ENCODE measurements at regions not wholly inside any gene's neighbourhood (a gene's known extent, or its start where the extent isn't known, plus 50 kb on each side); places are given as distances from the start of the nearest gene placed in this dataset.

DNA sequence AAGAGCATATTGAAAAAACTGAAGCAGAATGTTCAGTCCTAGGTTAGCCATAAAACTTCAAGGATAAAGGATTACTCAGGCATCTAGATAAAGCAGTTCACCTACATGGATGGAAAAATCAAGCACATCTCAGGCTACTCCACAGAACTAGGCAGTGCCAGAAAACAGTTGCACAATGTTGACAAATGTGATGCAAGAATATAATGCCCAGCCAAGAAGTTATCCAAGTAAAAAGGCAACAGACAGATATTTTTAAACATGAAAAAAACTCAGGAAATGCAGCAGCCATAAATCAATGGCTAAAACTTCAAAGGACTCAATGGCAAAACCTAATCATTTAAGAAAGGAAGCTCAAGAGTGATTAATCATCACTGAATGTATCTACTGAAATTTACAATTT is 456.0 kb upstream of the FAM241A start:
- no peak for DNase-seq

DNA sequence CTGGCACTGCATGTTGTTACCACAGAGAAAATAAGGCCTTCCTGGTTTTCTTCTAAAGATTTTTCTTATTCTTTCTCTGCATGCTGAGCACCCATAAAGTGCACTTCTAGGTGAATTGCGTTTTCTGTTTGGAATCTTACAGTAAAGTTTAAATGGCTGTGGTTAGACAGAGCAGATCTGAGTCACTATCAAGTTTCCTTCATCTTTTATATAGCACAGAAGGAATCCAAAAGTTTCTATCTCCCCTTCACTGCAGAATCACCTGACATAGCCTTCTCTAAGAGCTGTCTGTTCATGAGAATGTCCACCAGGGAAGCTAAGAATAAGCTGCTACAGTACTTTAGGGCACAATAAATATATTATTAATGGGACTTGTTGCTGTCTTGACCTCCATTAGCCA is 455.5 kb upstream of the FAM241A start:
- DNase-seq, result no peak

DNA sequence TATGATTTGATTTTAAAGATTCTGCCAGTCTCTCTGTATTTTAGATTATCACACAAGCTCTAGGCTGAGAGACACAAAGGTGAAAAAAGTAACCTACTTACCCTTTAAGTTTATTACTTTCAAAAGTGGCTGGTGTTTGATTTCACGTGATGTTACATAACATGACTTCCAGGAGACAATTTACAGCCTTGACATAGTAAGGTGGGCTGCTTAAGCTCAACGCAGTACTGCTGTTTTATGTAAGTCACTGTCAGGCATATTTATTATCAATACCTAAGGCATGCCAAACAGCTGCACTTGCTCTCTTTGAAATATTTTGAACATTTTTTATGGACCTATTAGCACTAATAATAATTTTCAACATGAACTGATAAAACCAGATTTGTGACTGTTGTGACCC is 451.5 kb upstream of the FAM241A start:
- DNase-seq, result no peak

DNA sequence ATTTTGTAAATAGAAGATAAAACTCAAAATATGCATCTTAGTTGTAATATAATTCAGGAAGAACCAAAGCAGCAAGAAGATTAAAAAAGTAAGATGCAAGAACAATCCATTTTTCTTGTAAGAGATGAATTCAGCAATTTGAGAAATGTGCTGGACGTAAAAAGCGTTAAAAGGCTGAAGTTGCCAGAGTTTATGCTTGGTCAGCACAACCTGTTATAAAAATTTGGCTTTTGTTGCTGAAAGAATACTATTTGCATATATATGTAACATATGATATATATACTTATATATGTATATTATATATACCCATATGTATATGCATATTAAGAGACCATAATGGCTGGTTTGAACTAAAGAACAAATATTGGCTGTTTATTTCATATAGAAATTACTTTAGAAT is 449.6 kb upstream of the FAM241A start:
- no peak for DNase-seq

DNA sequence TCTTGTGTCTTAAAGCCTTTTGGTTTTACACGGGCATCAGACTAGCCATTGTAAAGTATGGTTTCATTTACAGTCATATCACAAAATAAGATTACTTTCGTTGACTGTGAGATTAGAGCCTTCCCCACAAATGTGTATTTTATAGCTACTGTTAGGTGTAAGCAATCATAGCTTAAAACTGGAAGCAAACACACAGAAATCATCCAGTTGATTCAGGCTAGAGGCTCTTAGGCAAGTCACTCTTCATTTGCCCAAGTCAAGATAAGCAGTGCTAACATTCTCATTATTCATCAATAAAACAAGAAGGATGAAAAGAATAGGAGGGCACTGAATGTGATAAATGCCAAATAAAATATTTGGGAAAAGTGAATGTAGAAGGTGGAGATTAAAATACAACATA is 448.7 kb upstream of the FAM241A start:
- no peak for DNase-seq

DNA sequence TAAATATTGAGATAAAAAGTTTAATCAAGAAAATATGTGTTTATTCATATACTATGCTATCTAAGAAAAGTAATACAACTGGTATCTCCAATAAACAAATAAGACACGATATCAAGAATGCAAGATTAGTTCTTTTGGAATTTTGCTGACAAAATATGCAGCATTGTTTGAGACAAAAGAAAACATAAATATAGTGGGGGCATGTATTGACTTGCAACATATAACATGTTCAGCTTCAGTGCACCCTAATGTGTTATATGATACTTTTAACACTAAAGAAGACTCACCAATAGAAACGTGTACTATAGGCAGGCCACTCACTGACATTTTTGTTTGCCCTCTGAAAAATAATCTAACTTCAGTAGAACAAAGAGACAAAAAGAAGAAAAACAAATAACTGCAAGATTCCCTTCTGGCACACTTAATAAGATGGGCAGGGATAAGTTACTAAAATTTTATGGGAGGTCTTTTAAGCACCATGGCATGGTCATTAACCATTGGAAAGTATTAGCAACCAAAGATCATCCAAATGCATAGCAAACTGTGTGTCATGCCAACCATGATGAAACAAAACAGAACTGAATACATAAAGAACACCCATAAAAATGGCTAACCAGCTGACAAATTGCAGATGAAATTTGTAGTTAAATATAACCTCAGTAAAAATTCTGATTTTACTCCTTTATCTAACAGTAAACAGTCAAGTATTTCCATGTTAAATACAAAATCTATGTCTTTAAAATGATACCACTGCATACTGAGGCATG is 447.9 kb upstream of the FAM241A start:
- no peak for DNase-seq

DNA sequence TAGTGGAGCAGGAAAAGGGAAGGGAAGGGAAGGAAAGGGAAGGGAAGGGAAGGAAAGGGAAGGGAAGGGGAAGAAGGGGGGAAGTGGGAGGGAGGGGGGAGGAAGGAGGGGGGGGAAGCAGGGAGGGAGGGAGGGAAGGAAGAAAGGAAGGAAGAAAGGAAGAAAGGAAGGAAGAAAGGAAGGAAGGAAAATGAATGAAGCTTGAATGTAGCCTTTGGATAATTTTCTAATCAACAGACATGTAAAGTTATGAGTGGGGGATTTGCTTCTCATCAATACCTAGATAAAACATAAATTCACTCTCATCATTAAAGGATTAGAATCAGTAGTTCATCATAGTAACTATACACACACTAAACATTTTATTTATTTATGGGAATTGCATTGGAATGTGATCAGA is 446.9 kb upstream of the FAM241A start:
- no peak for DNase-seq

DNA sequence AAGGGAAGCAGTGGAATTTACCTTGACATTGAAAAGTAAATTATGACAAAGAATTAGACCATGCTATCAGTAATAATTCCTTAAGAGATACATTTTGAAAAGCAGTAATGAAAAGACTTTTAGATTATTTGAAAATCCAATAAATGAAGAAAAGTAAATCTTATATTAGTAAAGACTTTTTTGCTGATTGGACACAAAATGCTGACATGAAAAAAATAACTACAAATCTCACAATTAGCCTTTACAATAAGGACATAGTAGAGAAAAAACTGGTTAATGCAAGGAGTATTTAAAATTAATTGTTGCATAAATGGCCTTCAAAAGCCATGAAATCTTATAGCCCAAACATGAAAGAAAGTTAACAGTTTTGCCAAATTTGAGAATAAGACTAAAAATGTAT is 446.1 kb upstream of the FAM241A start:
- DNase-seq, result no peak

DNA sequence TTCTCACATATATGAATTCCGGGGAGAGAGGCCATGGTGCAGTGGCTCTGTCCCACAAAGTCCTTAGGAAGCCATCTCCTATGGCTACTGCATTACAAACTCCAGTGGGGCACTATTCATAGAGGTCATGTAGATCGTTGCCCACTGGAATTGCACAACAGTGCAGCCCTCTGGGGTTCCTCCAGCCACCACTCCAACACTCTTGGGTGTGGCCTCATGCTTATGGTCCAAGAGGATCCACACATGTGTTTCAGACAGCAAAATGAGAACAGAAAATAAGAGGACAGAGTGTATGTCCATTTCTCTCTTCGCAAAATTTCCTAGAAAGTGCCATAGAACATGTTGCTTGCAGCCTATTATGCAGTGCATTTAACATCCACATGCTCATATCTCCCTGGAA is 444.2 kb upstream of the FAM241A start:
- DNase-seq, result no peak

DNA sequence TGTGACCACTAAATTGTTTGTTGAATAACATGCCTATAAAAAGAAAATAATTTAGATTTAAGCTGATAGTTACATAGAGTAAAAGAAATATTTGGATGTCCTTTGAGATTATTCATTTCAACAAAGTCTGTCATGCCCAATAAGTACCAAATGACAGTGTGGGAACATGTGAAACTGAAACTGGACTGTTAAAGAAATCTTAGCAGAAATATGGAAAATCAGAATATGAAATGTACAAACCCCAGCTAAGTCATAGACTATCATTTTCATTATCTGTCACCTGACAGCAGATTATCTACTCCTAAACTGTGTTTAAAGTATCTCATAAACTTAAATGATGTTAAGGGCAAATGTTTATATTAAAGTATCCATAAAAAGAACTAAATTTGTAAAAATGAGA is 437.8 kb upstream of the FAM241A start:
- DNase-seq, result no peak

DNA sequence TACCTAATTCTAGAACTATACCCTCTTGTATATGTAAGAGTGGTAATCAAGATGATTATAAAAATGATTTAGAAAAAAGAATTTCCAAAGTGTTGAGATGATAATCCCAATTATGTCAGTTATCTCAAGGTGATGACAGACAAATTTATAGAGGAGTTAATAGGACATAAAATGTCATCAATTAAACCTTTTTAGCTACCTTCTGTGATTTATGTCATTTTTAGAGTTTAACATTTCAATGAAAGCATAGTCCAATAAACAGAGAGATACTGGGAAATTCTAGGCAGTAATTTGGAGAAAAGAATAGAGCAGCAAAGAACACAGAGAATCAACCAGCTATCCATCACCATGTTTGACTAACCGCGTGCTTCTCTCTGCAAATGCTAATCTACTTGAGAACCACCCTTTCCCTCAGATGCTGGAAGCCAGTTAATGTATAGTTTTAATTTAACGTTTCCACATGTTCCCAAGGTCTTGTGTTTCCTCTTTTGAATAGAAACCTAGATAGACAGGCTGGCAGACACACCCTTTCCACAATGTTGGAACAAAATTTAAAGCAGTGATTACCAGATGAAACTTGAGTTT is 433.1 kb upstream of the FAM241A start:
- DNase-seq, result no peak

DNA sequence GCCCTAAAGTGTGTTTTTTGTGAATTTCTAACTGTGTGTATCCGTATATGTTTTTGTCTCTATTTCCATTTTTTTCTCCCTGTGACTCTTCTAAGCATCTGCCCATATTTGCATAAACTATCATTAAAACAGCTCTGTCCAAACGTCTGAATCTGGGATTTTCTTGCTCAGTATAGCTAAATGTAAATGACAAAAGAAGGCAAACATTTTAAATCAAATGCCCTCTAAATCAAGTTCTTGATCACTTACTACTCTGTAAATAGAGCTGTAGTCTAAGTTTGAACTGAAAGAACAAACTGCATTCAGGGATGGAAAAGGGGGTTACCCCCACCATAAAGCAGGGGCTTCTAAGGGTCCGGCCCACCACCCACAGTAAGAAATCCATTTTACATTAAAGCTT is 432.0 kb upstream of the FAM241A start:
- no peak for DNase-seq

DNA sequence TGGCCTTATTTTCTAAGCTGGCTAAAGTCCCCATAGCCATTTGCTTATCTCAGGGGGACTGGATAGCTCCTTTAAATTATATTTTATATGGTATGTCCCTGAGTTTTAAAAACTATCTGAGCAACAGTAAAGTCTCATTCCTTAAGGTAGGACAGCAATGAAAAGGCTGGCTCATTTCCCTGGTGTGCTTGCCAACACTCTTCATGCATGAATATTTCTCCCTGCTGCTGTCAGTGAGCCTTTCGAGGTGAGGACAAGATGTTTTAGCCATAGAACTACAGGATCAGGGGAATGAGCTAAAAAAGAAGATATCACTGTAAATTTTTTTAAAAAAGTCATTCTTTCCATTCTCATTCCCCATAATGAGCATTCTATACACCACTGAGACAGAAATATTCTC is 427.3 kb upstream of the FAM241A start:
- DNase-seq, result no peak

DNA sequence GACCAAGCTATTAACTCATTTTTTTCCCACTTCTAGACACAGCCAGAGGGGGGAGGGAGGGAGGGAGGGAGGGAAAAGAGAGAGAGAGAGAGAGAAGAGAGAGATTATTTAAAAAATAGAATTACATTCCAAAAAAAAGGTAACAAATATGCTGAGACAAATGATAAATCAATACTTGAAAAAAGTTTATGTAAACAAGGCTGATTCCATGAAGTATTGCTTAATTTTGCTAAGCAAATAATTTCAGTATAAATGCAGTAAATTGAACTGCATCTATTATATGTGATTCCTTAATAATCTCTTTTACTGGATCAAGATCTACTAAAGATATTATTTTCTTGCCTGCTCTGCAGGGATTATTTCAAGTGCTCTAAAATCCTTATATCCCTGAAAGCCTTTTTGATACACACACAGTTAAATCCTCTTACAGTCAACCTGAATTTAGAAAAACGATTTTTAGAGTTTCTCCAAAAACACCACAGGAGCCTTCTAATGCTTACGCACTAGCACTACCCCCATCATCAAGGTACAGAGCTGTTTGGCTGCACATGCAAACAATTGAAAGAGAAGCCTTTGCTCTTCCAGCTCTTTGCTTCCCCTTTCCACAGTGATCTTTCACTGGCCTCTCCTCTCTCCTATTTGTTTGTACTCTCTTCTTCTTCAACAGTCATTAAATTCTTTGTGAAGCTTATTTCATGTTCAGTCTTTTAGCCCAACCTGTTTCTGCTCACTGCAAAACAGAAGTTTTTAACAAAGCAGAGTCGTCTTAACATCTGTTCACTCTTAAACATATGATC is 426.3 kb upstream of the FAM241A start:
- no peak for DNase-seq

DNA sequence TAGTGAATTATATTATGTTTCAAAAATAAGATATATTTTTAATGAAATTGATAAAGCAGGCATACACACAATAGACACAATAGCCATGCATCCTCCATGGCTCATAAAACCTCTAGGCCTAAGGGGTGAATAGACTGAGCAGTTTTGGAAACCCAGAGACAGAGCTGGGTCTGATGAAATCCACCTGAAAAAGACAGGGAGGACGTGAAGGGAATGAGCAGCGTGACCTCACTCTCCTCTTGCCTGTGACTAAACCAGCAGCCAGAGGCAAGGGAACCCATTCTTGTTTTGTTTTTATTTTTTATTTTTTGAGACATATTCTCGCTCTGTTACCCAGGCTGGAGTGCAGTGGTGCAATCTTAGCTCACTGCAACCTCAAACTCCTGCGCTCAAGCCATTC is 424.4 kb upstream of the FAM241A start:
- DNase-seq, result no peak

DNA sequence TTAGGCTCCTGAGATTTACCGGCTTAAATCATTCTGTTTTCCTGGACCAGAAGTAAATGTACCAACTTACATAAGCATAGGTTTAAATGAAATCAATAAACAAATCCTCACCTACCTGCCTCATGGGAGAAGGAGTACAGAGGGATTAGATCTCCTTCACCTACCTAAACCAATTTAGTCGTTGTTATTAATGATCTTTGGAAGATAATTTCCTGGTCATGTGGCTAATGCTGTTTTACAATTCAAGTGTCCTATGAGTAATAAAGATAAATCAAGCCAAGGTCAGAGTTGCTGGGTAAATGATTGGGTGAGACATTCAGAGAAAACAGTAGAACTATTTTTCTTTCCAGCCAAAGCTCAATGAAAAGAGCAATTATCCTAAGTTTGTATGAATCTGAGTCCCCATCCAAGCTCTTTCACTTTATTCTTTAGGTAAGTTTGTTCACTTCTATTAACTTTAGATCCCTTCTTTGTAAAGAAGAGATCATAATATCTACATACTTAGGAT is 423.0 kb upstream of the FAM241A start:
- DNase-seq, result no peak

DNA sequence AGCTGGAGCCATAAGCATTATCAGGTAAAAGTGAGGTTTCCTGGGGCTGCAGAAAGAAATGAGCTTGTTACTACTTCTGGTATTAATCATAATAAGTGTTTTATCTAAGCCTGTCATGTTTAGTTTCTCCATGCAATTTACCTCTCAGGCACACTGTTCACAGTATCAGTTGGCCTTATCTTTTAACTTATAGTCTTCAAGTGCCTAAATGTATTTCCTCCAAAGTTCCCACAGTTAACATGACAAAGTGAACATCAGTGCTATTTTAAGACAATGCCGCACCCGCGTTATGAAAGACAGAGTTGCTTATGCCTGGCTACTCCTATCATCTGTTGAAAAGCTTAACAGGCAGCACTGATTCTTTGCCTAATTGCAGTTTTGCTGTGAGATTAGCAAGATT is 408.7 kb upstream of the FAM241A start:
- no peak for DNase-seq

DNA sequence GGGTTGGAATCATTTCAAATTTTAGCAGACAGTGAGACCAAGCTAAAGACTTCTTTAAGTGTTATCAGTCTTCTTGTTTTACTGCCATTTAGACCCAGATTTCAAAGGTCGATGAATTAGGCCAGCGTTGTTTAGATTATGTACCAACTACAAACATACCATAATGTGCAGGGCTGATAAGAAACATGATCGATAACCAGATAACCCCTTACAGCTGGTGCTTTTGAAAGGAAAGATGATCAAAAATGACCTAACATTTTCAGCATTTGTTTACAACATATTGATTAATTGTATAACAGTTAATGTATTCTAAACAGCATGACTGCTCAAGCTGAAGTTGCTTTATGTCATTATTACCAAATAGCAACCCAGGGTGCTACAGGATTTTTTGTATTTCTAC is 400.4 kb upstream of the FAM241A start:
- DNase-seq, result no peak

DNA sequence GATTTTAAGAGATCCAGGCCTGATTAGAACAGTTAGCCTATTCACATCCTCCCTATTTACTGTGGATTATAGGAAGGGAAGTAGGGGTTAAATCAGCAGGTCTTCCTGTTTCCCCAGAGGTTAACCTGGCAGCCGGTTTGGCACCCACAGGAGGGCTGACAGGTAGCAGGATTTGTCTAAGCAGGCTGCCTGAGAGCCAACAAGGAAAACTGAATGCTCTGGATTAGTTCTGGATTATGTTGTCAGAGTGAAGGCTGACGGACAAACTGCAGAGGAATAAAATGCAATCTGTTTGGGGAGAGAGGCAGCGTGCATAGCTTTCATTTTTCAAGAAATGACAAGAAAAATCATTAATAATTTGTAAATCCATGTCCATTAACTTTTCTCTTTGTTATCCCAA is 397.1 kb upstream of the FAM241A start:
- no peak for DNase-seq

DNA sequence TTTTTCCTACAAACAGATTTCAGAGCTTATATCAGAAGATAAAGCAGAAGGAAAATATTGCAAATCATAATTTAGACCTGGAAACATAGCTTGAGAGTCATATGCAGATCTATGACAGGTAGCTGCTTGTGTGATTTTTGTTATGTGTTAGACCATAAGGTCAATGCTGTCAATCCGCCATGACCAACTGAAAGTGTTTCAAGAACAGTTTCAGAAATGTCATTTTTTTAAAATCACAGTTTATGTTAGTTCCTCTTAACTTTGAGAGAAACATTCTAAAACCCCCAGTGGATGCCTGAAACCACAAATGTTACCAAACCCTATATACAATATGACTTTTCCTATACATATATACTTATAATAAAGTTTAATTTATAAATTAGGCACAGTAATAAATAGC is 391.3 kb upstream of the FAM241A start:
- no peak for DNase-seq

DNA sequence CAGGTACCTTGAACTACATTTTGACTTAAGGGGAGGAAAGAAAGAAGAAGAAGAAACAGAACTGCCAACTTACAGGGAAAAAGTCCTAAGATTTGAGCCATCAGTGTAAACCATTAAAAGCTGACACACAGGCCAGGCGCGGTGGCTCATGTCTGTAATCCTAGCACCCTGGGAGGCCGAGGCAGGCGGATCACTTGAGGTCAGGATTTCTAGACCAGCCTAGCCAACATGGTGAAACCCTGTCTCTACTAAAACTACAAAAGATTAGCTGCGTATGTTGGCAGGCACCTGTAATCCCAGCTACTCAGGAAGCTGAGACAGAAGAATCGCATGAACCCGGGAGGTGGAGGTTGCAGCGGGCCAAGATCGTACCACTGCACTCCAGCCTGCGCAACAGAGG is 389.7 kb upstream of the FAM241A start:
- no peak for DNase-seq

DNA sequence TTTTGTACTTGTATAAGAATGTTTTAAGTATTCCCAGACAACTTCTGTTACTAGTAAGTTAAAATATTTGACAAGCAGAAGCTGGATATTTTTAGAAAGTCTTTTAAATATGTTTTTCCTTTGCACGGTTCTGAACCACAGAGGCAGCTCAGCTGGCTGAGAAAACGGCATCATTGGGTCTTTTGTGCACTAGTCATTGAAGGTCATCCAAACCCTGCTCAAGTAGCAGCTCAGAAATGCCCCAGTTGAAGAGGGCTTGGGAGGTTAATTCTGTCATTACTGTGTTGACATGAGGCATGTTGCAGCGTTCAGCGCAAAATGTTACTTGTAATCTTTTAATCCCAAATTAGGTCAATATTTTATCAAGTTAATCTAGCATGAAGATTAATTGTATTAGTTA is 383.7 kb upstream of the FAM241A start:
- no peak for DNase-seq

DNA sequence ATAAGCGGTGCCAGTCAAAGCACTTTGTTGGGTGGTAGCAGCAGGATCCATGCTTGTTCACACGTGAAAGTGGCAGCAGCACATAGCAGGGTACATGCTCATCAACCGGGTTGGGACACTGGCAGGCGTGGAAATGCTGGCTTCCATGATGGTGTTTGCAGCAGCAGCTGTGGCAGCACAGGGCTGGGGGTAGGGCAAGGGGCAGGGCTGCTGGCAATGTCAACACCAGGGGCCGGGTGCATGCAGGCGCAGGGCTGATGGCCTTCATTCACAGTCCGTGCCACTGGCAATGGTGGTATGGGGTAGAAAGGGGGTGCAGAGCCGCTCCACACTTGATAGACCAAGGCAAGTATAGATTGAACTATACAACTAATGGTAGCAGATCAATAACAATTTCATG is 374.7 kb upstream of the FAM241A start:
- DNase-seq, result no peak

DNA sequence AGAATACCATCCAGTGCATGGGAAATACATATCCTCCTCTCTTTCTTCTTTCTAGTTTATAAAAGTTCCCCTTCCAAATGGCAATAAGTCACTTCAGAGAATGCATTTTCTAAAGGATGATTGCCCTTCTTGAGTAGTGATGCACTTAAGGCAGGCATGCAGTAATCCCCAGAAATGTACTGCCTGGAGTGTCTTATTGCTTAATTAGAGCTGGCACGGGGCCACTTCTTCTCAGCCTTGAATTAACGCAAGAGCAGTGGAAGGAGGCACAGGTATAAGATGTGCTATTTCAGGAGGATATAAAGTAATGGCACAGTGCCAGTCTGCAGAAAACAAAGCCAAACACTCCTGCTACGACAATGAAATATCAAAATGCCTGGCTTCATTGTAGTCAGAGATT is 371.4 kb upstream of the FAM241A start:
- no peak for DNase-seq

Measured in CD4-positive, alpha-beta T cell treated with Interleukin-17A for 4 hours (primary cell).